Heart right ventricle (tissue), 16 donors: ENCODE measurements at regions not wholly inside any gene's neighbourhood (a gene's known extent, or its start where the extent isn't known, plus 50 kb on each side); places are given as distances from the start of the nearest gene placed in this dataset.

Source experiments
- ATAC-seq, 8 donors: fragments of 200-7000 bp; cut with Tn5 transposase; one replicate each; pipeline ENCODE4 v1.9.1; 2020; ENCODE audit warnings: mild to moderate bottlenecking in 8 of 8, moderate library complexity in 8 of 8, moderate number of reproducible peaks in 1 of 8
- DNase-seq, 2 donors: peaks; one replicate each; pipeline ENCODE4 v3.0.0-alpha.2; 2020
- H3K27ac ChIP-seq, 10 donors: fragments of 200-600 bp; sonication (generic) in 2 of 10; one replicate each; pipeline versions ENCODE4 v1.5.0 to v1.8.0; 2020 to 2022; ENCODE audit warnings: mild to moderate bottlenecking in 3 of 10
- H3K27me3 ChIP-seq, 7 donors: fragments of 200-600 bp; one replicate each; pipeline ENCODE4 v1.8.0; 2021 to 2022; ENCODE audit warnings: mild to moderate bottlenecking in 2 of 7
- H3K36me3 ChIP-seq, 9 donors: fragments of 200-600 bp; sonication (generic) in 1 of 9; one replicate each; pipeline versions ENCODE4 v1.5.0 to v1.8.0; 2020 to 2022; ENCODE audit warnings: mild to moderate bottlenecking in 2 of 9
- H3K4me1 ChIP-seq, 9 donors: fragments of 200-600 bp; sonication (generic) in 1 of 9; one replicate each; pipeline versions ENCODE4 v1.5.0 to v1.8.0; 2020 to 2022; ENCODE audit warnings: mild to moderate bottlenecking in 4 of 9
- H3K4me3 ChIP-seq, 10 donors: fragments of 200-600 bp; sonication (generic) in 2 of 10; one replicate each; pipeline versions ENCODE4 v1.5.0 to v1.8.0; 2020 to 2022; ENCODE audit warnings: mild to moderate bottlenecking in 7 of 10, moderate library complexity in 2 of 10
- H3K9me3 ChIP-seq, 11 donors: fragments of 200-600 bp in 10 of 11; sonication (generic) in 2 of 11; one replicate each; pipeline versions ENCODE4 v1.5.0 to v1.8.0; 2013 to 2022; ENCODE audit warnings: mild to moderate bottlenecking in 2 of 11, control low read depth in 1 of 11, moderate library complexity in 1 of 11
- CTCF ChIP-seq, 9 donors: fragments of 200-600 bp; sonication (generic) in 2 of 9; IDR thresholded peaks; one replicate each; pipeline versions ENCODE4 v1.5.0 to v1.8.0; 2021 to 2022; ENCODE audit warnings: antibody characterized with exemption in 9 of 9, mild to moderate bottlenecking in 5 of 9, moderate library complexity in 1 of 9
- WGBS, 2 donors: extraction: QIAGEN DNeasy Blood & Tissue Kit; methylation state at CpG; one replicate each; pipeline ENCODE4 v1.1.7; 2013; ENCODE audit warnings: inconsistent platforms in 1 of 2; 5-methylcytosine and 5-hydroxymethylcytosine counted together
- intact Hi-C, 10 donors: fragments of 100-400 bp; cut with DNase I; formaldehyde crosslinking; loops; one replicate each; pipeline versions ENCODE4 v1.11.1 to v1.14.2; 2022
- donor health status: Arrhythmogenic right ventricular cardiomyopathy.
- donor health status: ischemic (EF 13 %, LVEDD 7.1; RV severe dilation, severe dysfunction).
- donor health status: healthy with polysubstance abuse.
- donor health status: DM: no; HTN: yes; CAD: no.
- donor health status: DM: no; HTN: no; CAD: no.
- donor health status: ischemic (EF 25% LVEDD 6.9; RV normal size, moderate dysfunction).
- donor health status: ischemic (EF 25% LVEDD 5.7; RV mildly dilated, moderate dysfunction).
- donor health status: healthy.
- donor health status: DM: yes; HTN: yes; CAD: no.
- donor health status: Ischemic cardiomyopathy.
- donor health status: ischemic (EF 35%, LVEDD 5.7; RV mildly dilated, moderate dysfunction).
- donor health status: nonischemic (EF 11% LVEDD 7.7; RV severe dilation, severe dysfunction).
- donor health status: DM: yes; HTN: yes; CAD: no.
- donor health status: PGD.
- donor health status: ischemic (EF 29% LVEDD 5.4; RV normal size, mild dysfunction).
- donor health status: nonischemic (EF 23%, LVEDD 6.1; RV moderate dilation, normal function).

GRCh38 chr1:90504509-90504908, 212.6 kb downstream of the BARHL2 start:
- Histone ChIP-seq H3K36me3 (no peaks in the 10 kb centered on the region), H3K4me3 (no peak overlapping the region), H3K27ac (no peak overlapping the region), H3K9me3 (peaks cover 0 to 3% (median 0%) of the 10 kb centered on the region in 11 donors), H3K27me3 (peaks cover 0 to 3% (median 0%) of the 10 kb centered on the region in 7 donors), H3K4me1 (no peaks in the 10 kb centered on the region)
- WGBS, 2 donors: 45 to 63% methylated on average over 1 of the region's 1 CpG
- DNase-seq (no peak), ATAC-seq (no peak)
- intact Hi-C loops: no loop called here
- no peak for TF ChIP-seq CTCF (IDR thresholded peaks at IDR 0.05)

- WGBS, 2 donors: 53 to 60% methylated on average over 1 of the region's 1 CpG
- H3K27me3 ChIP-seq: peaks cover 0 to 3% (median 0%) of the 10 kb centered on the region in 7 donors
- H3K36me3 ChIP-seq: no peaks in the 10 kb centered on the region
- intact Hi-C loops: no loop called here
- H3K9me3 ChIP-seq: peaks cover 0 to 3% (median 0%) of the 10 kb centered on the region in 11 donors
- no peak overlapping the region for H3K4me3 ChIP-seq
- H3K4me1 ChIP-seq: no peaks in the 10 kb centered on the region
- ATAC-seq: no peak
- TF ChIP-seq CTCF (IDR thresholded peaks at IDR 0.05): no peak
- DNase-seq: no peak
- H3K27ac ChIP-seq: no peak overlapping the region
Observed at GRCh38 chr1:90502696-90503095, 214.4 kb downstream of the BARHL2 start.

GRCh38 chr1:90502194-90502593, 214.9 kb downstream of the BARHL2 start:
- no peak for TF ChIP-seq CTCF (IDR thresholded peaks at IDR 0.05)
- DNase-seq: no peak
- no peak overlapping the region for H3K4me3 ChIP-seq
- no peaks in the 10 kb centered on the region for H3K36me3 ChIP-seq
- H3K4me1 ChIP-seq: no peaks in the 10 kb centered on the region
- no peak overlapping the region for H3K27ac ChIP-seq
- 60 to 61% methylated on average over 7 of the region's 7 CpGs for WGBS, 2 donors
- intact Hi-C loops: no loop called here
- H3K9me3 ChIP-seq: peaks cover 0 to 3% (median 0%) of the 10 kb centered on the region in 11 donors
- peaks cover 0 to 3% (median 0%) of the 10 kb centered on the region in 7 donors for H3K27me3 ChIP-seq
- no peak for ATAC-seq

- intact Hi-C loops: no loop called here
- peaks cover 0 to 3% (median 0%) of the 10 kb centered on the region in 11 donors for H3K9me3 ChIP-seq
- H3K27ac ChIP-seq: no peak overlapping the region
- H3K27me3 ChIP-seq: peaks cover 0 to 3% (median 0%) of the 10 kb centered on the region in 7 donors
- no peak overlapping the region for H3K4me3 ChIP-seq
- no peak for TF ChIP-seq CTCF (IDR thresholded peaks at IDR 0.05)
- no peaks in the 10 kb centered on the region for H3K4me1 ChIP-seq
- 53 to 62% methylated on average over 3 of the region's 3 CpGs for WGBS, 2 donors
- no peak for ATAC-seq
- no peak for DNase-seq
- H3K36me3 ChIP-seq: no peaks in the 10 kb centered on the region
Observed at GRCh38 chr1:90501281-90501680, 215.8 kb downstream of the BARHL2 start.
